Neural progenitor cell (in vitro differentiated cells): ENCODE measurements at regions not wholly inside any gene's neighbourhood (a gene's known extent, or its start where the extent isn't known, plus 50 kb on each side); places are given as distances from the start of the nearest gene placed in this dataset.

Source experiments
- DNase-seq: peaks from one replicate; pipeline ENCODE4 v3.0.0-alpha.2; 2016; ENCODE audit warnings: low spot score
- H2AFZ ChIP-seq: fragments of 200-600 bp; sonication (generic); replicated peaks from 2 replicates; pipeline ENCODE4 v1.6.1; 2016; ENCODE audit warnings: antibody characterized with exemption
- H3F3A ChIP-seq: fragments of 200-600 bp; sonication (generic); 2 replicates; pipeline ENCODE4 v1.6.1; 2016; ENCODE audit warnings: antibody characterized with exemption, low read depth
- H3K27ac ChIP-seq: fragments of 200-600 bp; sonication (generic); 2 replicates; pipeline ENCODE4 v1.5.1; 2016; ENCODE audit warnings: mild to moderate bottlenecking
- H3K27me3 ChIP-seq: fragments of 200-600 bp; sonication (generic); 2 replicates; pipeline ENCODE4 v1.6.1; 2016; ENCODE audit warnings: mild to moderate bottlenecking, moderate library complexity
- H3K36me3 ChIP-seq: fragments of 200-600 bp; sonication (generic); 2 replicates; pipeline ENCODE4 v1.5.1; 2016
- H3K4me1 ChIP-seq: fragments of 200-600 bp; sonication (generic); 2 replicates; pipeline ENCODE4 v1.6.1; 2016; ENCODE audit warnings: mixed run types
- H3K4me2 ChIP-seq: fragments of 200-600 bp; sonication (generic); 2 replicates; pipeline ENCODE4 v1.6.1; 2016
- H3K4me3 ChIP-seq: fragments of 200-600 bp; sonication (generic); 2 replicates; pipeline ENCODE4 v1.5.1; 2016
- H3K79me2 ChIP-seq: fragments of 200-600 bp; sonication (generic); 2 replicates; pipeline ENCODE4 v1.6.1; 2016; ENCODE audit warnings: low read depth
- H3K9ac ChIP-seq: fragments of 200-600 bp; sonication (generic); 2 replicates; pipeline ENCODE4 v1.6.1; 2016
- H3K9me3 ChIP-seq: fragments of 200-600 bp; sonication (generic); 2 replicates; pipeline ENCODE4 v1.5.1; 2016; ENCODE audit warnings: low read depth
- H4K20me1 ChIP-seq: fragments of 200-600 bp; sonication (generic); 2 replicates; pipeline ENCODE4 v1.6.1; 2016; ENCODE audit warnings: low read depth
- H3K27ac Mint-ChIP-seq: 3 replicates; pipeline ENCODE4 v1.8.0; 2021; ENCODE audit warnings: mixed read lengths
- H3K27me3 Mint-ChIP-seq: 2 replicates; pipeline ENCODE4 v1.8.0; 2022; ENCODE audit warnings: low read depth, mild to moderate bottlenecking, inconsistent platforms, moderate library complexity, mixed read lengths; ENCODE audit not compliant: insufficient read depth
- H3K36me3 Mint-ChIP-seq: 3 replicates; pipeline ENCODE4 v1.8.0; 2021; ENCODE audit warnings: mixed read lengths
- H3K4me1 Mint-ChIP-seq: 3 replicates; pipeline ENCODE4 v1.8.0; 2021; ENCODE audit warnings: mixed read lengths
- H3K4me3 Mint-ChIP-seq: 3 replicates; pipeline ENCODE4 v1.8.0; 2021; ENCODE audit warnings: mild to moderate bottlenecking, moderate library complexity, mixed read lengths
- H3K9me3 Mint-ChIP-seq: 3 replicates; pipeline ENCODE4 v1.8.0; 2020; ENCODE audit warnings: mixed read lengths
- CTCF ChIP-seq: fragments of 200-600 bp; sonication (generic); IDR thresholded peaks from 2 replicates; pipeline ENCODE4 v1.5.1; 2017; ENCODE audit warnings: antibody characterized with exemption, mild to moderate bottlenecking
- EZH2 ChIP-seq: fragments of 200-600 bp; sonication (generic); IDR thresholded peaks from 2 replicates; pipeline ENCODE4 v1.6.1; 2017; ENCODE audit warnings: antibody characterized with exemption, mild to moderate bottlenecking, moderate library complexity
- EZH2phosphoT487 ChIP-seq: fragments of 200-600 bp; sonication (generic); IDR thresholded peaks from 2 replicates; pipeline ENCODE4 v1.6.1; 2017; ENCODE audit warnings: antibody characterized with exemption

- Mint-ChIP-seq H3K4me3 (no peak overlapping the region), H3K4me1 (peaks cover 9% of the 10 kb centered on the region), H3K9me3 (no peaks in the 10 kb centered on the region), H3K36me3 (peaks cover 7% of the 10 kb centered on the region), H3K27ac (no peak overlapping the region), H3K27me3 (peaks cover 2% of the 10 kb centered on the region)
- Histone ChIP-seq H3K4me1 (peaks cover 3% of the 10 kb centered on the region), H3K79me2 (peaks cover 2% of the 10 kb centered on the region), H2AFZ (no peak overlapping the region), H3K27me3 (no peaks in the 10 kb centered on the region), H3K4me2 (no peak overlapping the region), H3K4me3 (no peak overlapping the region), H3K27ac (no peak overlapping the region), H4K20me1 (peaks cover 24% of the 10 kb centered on the region), H3K36me3 (no peaks in the 10 kb centered on the region), H3K9me3 (no peaks in the 10 kb centered on the region), H3K9ac (no peak overlapping the region), H3F3A (no peaks in the 10 kb centered on the region)
- no peak for TF ChIP-seq CTCF
- no peak for DNase-seq
Measured at GRCh38 chr19:34313188-34313587, 51.8 kb upstream of the GPI start.

- peaks cover 3% of the 10 kb centered on the region for H3K36me3 Mint-ChIP-seq
- no peaks in the 10 kb centered on the region for H3F3A ChIP-seq
- H3K9me3 ChIP-seq: no peaks in the 10 kb centered on the region
- no peak overlapping the region for H3K27ac Mint-ChIP-seq
- peaks cover 6% of the 10 kb centered on the region for H3K4me1 Mint-ChIP-seq
- H3K4me3 ChIP-seq: no peak overlapping the region
- H3K4me3 Mint-ChIP-seq: no peak overlapping the region
- no peaks in the 10 kb centered on the region for H3K36me3 ChIP-seq
- TF ChIP-seq EZH2: no peak
- no peak for TF ChIP-seq EZH2phosphoT487
- no peak for TF ChIP-seq CTCF
- H3K79me2 ChIP-seq: no peaks in the 10 kb centered on the region
- H3K27me3 ChIP-seq: no peaks in the 10 kb centered on the region
- H3K9ac ChIP-seq: no peak overlapping the region
- peaks cover 3% of the 10 kb centered on the region for H3K4me1 ChIP-seq
- no peak overlapping the region for H2AFZ ChIP-seq
- H3K27ac ChIP-seq: no peak overlapping the region
- no peak overlapping the region for H3K4me2 ChIP-seq
- peaks cover 2% of the 10 kb centered on the region for H3K27me3 Mint-ChIP-seq
- DNase-seq: no peak
- H4K20me1 ChIP-seq: peaks cover 25% of the 10 kb centered on the region
- H3K9me3 Mint-ChIP-seq: no peaks in the 10 kb centered on the region
Measured at GRCh38 chr19:34314437-34315313, 50.3 kb upstream of the GPI start.
